ENCODE measurements at regions not wholly inside any gene's neighbourhood (a gene's known extent, or its start where the extent isn't known, plus 50 kb on each side); places are given as distances from the start of the nearest gene placed in this dataset.
"Not testable (repeated sequence)": the region's sequence is repeated elsewhere in the genome, so short reads cannot be mapped to it uniquely, and the experiment has no call there.

DNA sequence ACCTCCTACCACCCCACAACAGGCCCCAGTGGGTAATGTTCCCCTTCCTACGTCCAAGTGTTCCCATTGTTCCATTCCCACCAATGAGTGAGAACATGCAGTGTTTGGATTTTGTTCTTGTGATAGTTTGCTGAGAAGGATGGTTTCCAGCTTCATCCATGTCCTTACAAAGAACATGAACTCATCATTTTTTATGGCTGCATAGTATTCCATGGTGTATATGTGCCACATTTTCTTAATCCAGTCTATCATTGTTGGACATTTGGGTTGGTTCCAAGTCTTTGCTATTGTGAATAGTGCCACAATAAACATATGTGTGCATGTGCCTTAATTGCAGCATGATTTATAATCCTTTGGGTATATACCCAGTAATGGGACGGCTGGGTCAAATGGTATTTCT lies 81.6 kb downstream of the P2RY10 start:
- H3K4me3 ChIP-seq (ENCODE audit: low read depth, low read length); DNase-seq (ENCODE audit: low read depth): not testable (repeated sequence)

DNA sequence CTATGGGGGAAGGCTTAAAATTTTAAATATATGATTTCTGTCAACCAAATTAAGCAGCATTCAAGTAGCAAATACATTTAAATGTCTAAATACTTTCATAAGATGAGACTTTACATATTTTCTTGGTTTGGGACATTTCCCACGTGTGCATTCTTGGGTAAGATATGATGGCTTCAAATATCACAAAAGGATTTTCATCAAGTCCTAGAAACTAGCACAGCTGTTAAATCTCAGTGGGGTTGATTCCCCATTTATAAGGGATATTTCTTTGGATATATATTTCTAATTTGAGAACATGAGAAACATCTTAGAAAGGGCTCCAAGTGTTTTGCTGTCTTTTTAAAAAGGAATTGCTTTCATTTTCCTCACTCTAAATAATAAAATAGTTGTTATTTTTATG lies 90.2 kb downstream of the P2RY10 start:
- DNase-seq (ENCODE audit: low read depth) = no peak
- H3K4me3 ChIP-seq (ENCODE audit: low read depth, low read length) = no peak overlapping the region
- TF ChIP-seq, protein P1, sequence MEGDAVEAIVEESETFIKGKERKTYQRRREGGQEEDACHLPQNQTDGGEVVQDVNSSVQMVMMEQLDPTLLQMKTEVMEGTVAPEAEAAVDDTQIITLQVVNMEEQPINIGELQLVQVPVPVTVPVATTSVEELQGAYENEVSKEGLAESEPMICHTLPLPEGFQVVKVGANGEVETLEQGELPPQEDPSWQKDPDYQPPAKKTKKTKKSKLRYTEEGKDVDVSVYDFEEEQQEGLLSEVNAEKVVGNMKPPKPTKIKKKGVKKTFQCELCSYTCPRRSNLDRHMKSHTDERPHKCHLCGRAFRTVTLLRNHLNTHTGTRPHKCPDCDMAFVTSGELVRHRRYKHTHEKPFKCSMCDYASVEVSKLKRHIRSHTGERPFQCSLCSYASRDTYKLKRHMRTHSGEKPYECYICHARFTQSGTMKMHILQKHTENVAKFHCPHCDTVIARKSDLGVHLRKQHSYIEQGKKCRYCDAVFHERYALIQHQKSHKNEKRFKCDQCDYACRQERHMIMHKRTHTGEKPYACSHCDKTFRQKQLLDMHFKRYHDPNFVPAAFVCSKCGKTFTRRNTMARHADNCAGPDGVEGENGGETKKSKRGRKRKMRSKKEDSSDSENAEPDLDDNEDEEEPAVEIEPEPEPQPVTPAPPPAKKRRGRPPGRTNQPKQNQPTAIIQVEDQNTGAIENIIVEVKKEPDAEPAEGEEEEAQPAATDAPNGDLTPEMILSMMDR (IDR thresholded peaks at IDR 0.05; ENCODE audit: insufficient read depth, low read depth, low read length, missing control alignments) = no peak

DNA sequence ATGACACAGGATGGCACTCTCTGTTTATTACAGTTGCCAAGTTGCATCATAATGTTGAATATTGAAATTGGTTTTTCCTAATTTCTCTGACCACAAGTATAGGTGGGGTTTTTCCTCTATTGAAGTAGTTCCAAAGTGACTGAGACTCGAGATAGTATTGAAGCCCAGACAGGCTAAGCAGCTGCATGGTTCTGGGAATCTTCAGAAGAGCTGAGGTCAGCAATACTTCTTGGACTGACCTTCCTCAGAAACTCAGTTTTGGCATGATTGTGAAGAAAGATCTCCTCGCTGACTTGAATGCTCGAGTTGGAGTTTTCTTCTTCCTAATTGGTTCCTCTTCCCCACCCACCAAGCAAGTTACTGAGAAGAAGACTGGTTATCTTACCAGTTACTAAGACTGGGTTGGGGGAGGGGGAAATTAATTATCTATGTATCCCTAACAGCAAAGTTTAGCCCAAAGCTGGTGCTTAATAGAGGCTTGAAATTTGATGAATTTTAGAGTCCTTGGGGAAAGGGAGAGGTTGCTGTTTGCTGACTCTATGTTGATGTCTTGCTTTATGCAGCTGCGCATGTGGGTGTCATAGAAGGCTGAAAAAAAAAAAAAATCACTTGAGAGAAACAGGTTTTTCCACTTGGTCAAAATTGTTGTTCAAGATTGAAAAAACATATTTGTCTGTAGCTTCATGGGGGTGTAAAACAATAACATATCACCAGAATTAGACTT lies 91.1 kb downstream of the P2RY10 start:
- TF ChIP-seq, protein P1 (IDR thresholded peaks at IDR 0.05; ENCODE audit: insufficient read depth, low read depth, low read length, missing control alignments) = no peak
- no peak overlapping the region for H3K4me3 ChIP-seq (ENCODE audit: low read depth, low read length)
- DNase-seq (ENCODE audit: low read depth) = no peak

DNA sequence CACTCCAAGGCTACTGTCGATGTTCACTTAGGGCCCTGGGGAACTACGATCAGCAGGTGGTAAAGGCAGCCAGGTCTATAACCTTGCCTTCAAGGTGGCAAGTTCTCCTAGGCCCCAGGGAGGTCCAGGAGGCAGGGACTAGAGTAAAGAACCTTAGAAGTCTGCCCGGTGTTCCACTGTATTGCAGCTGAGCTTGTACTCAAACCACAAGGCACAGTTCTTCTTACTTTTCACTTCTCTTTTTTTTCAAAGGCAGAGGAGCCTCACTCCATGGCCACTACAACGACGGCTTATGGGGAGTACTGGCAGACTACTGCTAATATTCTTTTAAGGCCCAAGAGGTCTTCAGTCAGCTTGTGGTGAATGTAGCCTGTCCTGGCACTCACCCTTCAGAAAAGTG lies 78.8 kb upstream of the GPR174 start:
- peak; percentile 61 for DNase-seq (ENCODE audit: low read depth)
- TF ChIP-seq, protein P1 (IDR thresholded peaks at IDR 0.05; ENCODE audit: insufficient read depth, low read depth, low read length, missing control alignments) = no peak
- H3K4me3 ChIP-seq (ENCODE audit: low read depth, low read length) = no peak overlapping the region

DNA sequence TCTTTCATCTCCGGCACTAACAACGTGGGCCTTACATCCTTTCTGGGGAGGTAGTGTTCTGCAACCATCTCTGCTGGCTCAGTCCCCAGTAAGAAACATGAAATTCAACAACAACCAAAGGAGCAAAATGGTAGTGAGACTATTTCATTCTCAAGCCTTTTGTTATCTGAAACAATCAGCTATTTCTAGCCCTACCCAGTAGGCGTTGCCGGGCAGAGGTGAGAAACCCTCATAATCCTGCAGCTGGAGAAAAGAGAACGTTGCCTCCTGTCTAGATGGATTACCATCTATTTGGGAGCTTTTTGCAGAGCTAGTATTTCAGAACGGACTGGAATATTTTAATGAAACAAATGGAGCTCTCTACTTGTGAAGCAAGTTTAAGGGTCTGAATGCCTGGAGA lies 66.4 kb upstream of the GPR174 start:
- TF ChIP-seq, protein P1 (IDR thresholded peaks at IDR 0.05; ENCODE audit: insufficient read depth, low read depth, low read length, missing control alignments) = no peak
- H3K4me3 ChIP-seq (ENCODE audit: low read depth, low read length) = no peak overlapping the region
- DNase-seq (ENCODE audit: low read depth) = no peak

DNA sequence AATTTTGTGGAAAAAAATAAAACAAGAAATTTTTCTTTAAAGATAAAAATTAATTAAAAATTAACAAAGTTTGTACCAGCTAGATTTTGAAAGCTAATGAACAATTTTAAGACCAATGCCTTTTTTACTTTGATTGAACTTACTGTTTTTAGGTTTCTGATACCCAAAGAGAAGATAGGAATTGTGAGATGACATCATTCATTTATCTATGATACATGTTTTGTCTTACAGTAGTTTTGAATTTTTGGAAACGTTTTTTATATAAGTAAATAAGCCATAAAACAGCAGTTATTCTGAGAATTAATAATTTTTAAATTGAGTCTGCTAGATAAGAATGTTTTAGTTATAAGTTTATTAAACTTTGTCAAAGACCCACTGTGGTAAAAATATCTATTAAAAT lies 65.0 kb upstream of the GPR174 start:
- H3K4me3 ChIP-seq (ENCODE audit: low read depth, low read length) = no peak overlapping the region
- TF ChIP-seq, protein P1 (IDR thresholded peaks at IDR 0.05; ENCODE audit: insufficient read depth, low read depth, low read length, missing control alignments) = no peak
- no peak for DNase-seq (ENCODE audit: low read depth)

DNA sequence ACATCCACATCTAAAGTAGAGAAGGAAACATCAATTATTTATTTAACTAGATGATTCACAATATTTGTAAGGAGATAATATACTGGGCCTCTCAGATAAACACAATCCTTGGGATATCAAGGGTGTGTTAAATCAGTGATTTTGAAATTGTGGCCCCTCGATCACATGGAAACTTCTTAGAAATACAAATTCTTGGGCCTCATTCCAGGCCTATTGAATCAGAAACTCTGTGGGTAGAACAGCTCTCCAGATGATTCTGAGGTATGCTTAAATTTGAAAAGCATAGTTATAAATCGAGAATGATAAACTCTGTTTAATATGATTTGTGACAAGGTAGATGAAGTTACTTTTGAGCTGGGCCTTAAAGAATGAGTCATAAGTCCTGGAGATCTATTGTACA lies 64.3 kb upstream of the GPR174 start:
- H3K4me3 ChIP-seq (ENCODE audit: low read depth, low read length) = no peak overlapping the region
- TF ChIP-seq, protein P1 (IDR thresholded peaks at IDR 0.05; ENCODE audit: insufficient read depth, low read depth, low read length, missing control alignments) = no peak
- DNase-seq (ENCODE audit: low read depth) = no peak
